Hippocampal formation (tissue), 2 donors: ENCODE measurements at regions not wholly inside any gene's neighbourhood (a gene's known extent, or its start where the extent isn't known, plus 50 kb on each side); places are given as distances from the start of the nearest gene placed in this dataset.
"Not testable (repeated sequence)": the region's sequence is repeated elsewhere in the genome, so short reads cannot be mapped to it uniquely, and the experiment has no call there.

Experiments used
- DNase-seq, 2 donors: peaks; one replicate each; lab custom pipeline; 2025; lab: John Stamatoyannopoulos, UW

DNA sequence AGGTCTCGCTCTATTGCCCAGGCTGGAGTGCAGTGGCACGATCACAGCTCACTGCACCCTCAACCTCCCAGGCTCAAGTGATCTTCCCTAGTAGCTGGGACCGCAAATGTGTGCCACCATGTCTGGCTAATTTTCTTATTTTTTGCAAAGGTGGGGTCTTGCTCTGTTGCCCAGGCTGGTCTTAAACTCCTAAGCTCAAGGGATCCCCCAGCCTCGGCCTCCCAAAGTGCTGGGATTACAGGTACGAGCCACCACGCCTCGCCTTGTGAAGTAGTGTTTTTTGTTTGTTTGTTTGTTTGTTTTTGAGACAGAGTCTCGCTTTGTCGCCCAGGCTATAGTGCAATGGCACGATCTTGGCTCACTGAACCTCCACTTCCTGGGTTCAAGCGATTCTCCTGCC is 125.5 kb downstream of the HAUS1 start:
- not testable (repeated sequence) for DNase-seq

DNA sequence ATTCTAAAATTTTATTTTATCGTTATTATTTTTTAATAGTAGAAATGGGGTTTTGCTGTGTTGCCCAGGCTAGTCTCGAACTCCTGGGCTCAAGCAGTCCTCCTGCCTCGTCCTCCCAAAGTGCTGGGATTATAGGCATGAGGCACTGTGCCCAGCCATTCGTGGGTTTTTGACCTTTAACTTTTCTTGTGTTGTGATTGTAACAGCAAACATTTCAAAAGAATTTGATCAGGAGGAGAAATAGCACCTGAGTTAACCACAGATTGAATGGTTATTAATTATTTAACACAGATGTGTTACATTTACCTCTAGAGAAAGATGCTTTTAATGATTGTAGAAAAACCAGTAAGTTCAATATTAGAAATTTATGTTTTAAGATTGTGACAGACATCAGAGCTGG is 132.0 kb downstream of the HAUS1 start:
- DNase-seq: no peak

- DNase-seq: no peak
Observed at GRCh38 chr18:46237891-46238290, 133.7 kb downstream of the HAUS1 start.

GRCh38 chr18:46239549-46239948 is 135.4 kb downstream of the HAUS1 start:
- no peak for DNase-seq

DNA sequence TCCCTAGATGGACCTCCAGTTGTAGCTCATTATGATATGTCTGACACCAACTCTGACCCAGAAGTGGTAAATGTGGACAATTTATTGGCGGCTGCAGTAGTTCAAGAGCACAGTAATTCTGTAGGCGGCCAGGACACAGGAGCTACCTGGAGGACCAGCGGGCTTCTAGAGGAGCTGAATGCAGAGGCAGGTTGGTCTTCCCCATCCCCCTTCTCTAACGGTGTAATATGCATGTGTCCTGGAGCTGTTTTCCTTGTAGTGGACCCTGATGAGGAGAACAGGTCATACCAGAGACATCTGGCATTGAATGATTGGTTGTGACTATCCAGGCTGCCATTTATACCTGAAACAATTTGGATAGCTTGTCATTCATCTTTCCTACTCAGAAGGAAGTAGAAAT is 135.8 kb downstream of the HAUS1 start:
- no peak for DNase-seq

GRCh38 chr18:46241393-46241792 is 137.2 kb downstream of the HAUS1 start:
- DNase-seq: not testable (repeated sequence)

GRCh38 chr18:46242183-46242582 is 138.0 kb downstream of the HAUS1 start:
- DNase-seq: no peak

DNA sequence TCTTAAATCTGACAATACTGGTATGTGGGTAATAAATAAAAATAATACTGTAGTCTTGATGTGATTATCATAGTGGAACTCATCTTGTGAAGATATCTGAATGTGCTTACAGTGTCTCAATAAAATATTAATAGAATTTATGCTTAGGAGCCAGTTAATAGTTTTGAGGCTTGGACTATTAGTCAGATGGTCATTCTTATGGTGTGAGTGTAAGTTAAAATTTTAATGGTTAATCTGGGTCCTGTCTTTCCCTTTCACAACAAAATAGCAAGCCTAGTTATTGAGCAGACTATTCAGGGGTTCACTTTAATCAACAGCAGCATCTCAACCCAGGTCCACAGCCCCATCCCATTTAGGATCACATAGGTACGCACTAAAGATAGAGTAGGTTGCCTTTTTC is 138.9 kb downstream of the HAUS1 start:
- no peak for DNase-seq

DNA sequence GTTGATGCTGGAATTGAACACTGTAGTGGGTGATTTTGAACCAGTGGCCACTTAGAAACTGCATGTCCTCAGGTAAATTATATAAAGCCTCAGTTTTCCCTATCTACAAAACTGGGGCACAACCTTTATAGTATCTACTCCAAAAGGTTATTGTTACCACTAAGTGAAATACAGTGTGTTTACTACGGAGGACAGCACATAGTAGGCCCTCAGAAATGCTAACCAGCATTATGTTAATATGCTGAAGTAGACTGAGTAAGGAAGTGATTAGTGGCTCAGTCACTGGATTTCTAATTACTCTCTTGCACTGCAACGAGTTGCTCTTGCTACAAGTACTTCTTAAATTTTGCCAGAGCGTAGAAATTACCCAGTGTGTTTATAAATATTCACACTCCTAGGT is 139.5 kb downstream of the HAUS1 start:
- no peak for DNase-seq

- DNase-seq: no peak
Observed at GRCh38 chr18:46246101-46246500, 141.9 kb downstream of the HAUS1 start.

DNA sequence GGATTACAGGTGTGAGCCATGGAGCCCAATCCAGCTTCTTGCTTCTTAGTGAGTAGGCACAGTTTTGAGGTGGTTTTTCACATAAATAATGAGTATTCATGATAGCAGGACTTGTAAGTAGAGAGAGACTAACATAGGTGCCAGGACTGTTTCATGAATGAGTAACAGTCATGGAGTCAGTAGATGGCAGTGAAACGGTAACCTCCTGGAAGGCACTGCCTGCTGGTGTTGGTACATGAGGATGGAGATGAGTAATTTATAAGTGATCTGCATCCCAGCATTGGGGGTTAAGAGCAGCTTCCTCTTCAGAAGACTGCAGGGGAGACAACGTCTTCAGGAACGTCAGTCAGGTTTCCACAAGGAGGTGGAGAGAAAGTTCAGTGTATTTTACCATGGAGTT is 143.8 kb downstream of the HAUS1 start:
- DNase-seq: no peak

- DNase-seq: peak in 1 of 2 donors; percentile 3
Observed at GRCh38 chr18:46250084-46250811, 146.1 kb downstream of the HAUS1 start.

DNA sequence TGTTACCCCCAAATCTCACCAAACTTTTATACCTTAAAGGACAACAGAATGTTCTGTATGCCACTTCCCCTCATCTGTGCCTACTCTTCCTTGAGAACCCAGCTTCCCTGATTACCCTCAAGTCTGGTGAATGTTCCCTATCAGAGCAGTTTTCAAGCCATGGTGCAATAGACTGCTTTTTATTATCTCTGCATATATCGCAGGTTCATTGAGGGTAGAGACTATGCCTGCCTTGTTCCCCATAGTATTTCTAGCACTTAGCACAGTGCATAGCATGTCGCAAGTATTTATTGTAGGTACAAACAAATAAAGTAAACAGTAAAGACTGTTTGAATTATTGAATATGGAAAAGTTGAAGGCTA is 146.6 kb downstream of the HAUS1 start:
- DNase-seq: no peak

DNA sequence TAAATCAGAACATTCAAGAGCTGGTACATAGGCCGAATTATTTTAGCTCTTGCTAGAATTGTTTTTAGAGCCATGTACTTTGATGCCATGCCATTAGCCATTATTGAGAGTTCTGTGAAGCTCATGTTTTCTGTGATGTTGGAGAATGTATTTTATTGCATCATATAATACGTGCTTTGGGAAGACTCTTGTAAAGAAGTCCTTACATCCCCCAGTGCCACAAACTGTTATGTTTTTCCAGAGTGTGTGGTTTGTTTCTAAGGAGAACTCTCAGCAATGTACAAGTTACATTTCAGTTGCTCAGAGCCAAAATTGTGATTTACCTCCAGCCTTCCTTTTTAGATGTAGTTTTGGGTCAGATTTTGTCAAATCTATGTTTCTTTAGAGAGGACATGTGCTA is 148.6 kb downstream of the HAUS1 start:
- DNase-seq: no peak

DNA sequence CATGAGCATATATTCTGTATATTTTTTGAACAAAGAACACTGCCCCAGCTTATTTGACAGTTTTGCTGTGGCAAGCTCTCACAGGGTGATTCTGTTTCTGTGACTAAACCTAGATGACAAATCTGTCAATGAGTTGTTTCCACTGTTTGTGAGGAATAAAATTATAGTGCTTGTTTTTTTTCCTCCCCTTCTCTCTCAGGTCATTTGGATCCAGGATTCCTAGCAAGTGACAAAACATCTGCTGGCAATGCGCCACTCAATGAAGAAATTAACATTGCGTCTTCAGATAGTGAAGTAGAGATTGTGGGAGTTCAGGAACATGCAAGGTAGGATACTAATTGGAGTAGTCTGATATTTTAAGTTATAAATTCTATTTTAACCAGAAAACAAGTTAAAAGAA is 149.3 kb downstream of the HAUS1 start:
- DNase-seq: no peak

- DNase-seq: no peak
Observed at GRCh38 chr18:46256078-46256477, 151.9 kb downstream of the HAUS1 start.

DNA sequence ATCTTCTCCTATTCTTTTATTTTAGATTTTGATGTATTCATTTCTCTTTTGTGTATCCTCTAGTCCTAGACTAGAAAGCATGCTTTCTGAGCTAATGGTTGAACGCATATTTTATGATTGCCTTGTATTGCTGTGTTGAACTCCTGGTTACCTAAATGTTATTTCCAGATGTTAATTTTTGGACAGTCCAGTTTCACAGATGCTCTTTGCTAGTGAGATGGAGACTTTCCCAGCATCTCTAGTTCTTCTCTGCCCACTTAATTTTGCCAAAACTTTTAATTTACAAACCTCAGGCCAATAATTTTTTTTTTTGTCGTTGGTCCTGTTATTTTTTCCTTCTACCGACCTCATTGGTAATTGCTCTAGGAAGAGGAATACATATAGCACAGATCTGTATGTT is 153.2 kb downstream of the HAUS1 start:
- DNase-seq: no peak

DNA sequence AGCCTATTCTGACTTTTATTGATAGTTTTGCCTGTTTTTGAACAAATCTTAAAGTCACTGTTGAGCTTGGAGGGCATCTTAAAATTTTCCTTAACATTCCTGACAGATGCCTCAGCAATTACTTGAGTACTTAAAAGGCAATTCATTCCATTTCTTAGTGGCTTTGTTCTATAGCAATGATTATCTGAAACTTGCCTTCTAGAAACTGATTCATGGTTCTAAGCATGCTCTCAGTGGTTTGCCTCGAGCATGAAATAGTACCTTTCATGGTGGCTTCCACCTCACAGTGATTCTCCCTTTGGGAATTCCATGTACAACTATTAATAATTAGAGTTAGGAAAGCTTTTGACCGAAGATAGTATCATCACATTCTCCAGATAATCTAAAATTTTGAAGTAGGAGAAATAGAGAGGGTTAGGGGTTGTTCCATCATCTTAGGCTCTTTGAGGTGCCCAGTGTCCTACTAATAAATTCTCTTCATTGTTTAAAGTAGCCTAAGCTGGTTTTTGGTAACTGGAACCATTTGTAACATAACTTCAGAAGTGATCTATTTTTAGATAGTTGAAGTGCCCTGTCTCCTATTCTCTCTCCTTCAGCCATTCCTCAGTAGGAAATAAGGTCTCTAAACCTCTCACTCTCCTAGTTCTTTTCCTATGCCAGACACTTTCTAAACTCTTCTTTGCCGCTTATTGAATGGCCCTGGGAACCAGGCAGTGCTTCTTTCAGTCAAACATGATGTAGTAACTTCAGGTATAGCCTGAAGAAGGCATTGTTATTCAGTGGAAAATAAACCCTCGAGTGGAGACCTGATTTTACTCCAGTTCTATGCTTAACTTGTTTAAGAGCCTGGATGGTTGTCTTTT is 156.1 kb downstream of the HAUS1 start:
- DNase-seq: no peak

DNA sequence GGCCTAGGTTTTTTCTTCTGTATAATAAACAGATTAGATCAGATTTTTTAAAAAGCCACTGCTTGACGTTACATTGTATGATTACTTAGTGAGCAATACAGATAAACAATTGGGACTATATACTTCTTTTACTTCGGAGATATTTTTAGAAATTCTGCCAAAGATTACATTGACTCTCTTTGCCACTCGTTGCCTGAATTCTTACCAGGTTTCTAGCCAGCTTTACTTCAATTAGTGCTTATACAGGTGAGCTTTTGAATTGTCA is 156.6 kb downstream of the HAUS1 start:
- DNase-seq: no peak

DNA sequence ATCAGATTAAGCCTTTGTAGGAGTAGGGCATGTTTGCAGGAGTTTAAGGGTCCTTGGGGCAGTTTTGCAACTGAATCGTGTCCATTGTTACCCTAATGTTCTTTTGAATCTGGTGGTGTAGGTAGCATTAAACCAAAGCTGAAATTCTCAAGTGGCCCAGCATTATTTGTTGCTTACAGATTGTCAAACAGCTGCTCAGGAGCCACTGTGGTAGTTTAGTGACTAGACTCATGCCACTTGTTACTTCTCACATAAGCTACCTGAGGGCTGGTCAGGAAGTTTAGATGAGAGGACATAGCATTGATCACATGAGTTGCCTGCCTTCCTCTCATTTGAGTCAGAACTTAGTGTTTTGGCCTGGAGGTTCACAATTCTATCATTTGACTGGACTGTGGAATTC is 157.6 kb downstream of the HAUS1 start:
- no peak for DNase-seq

- no peak for DNase-seq
Observed at GRCh38 chr18:46262856-46263255, 158.7 kb downstream of the HAUS1 start.

GRCh38 chr18:46264255-46264654 is 160.1 kb downstream of the HAUS1 start:
- DNase-seq: no peak

DNA sequence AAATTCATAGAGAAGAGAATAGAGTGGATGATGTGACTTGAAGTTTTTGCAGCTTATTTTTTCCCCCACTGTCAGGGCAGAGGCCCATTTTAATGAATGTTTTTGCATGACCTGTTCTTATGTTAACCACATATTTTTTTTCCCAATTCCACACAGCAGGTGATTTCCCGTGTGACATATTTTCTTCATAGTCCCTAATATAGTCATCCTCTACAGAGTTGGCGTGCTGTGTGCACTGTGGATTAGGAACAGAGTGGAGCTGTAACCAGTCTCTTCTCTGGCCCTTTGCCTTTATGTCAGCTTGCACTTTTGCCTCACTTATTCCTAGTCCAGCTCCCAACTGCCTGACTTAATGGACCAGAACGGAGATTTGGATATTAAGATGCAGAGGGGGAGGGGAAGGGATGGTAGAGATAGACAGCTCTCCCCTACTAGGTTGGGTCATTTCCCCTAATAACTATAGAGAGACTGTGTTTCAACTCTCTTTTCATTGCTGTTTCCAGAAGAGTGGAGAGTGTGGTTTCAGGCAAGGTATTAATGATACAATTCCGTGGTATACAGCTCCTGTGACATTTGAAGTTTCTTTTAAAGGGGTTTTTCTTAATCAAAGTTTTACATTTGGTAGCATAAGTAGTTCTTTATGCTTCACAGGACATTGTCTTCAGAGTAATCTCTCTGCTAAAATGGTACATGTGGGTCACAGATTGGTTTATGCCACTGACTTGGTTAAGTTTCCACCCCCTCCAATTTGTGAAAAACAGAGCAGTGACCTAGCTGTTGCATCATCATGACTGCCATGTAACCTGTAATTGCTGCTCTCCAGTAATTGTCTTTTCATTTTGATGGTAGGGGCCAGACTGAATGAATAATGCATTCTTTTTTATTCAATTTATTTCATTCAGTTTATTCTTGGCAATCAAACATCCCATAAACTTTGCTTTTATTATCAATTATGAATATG is 161.3 kb downstream of the HAUS1 start:
- no peak for DNase-seq
